ENCODE measurements at regions not wholly inside any gene's neighbourhood (a gene's known extent, or its start where the extent isn't known, plus 50 kb on each side); places are given as distances from the start of the nearest gene placed in this dataset.

- Histone ChIP-seq H3K27me3 (replicated peaks in 1 of 4; ENCODE audit: control insufficient read depth in 3 of 4, extremely low read depth in 1 of 4, insufficient read depth in 3 of 4, low read length in 3 of 4) (no peaks in the 10 kb centered on the region), H3K79me2 (ENCODE audit: control insufficient read depth in 1 of 2, insufficient read depth in 2 of 2, low read length in 2 of 2) (no peaks in the 10 kb centered on the region), H4K8ac (ENCODE audit: extremely low read depth, insufficient read depth, low read length) (no peak overlapping the region), H3K14ac (ENCODE audit: insufficient read length) (no peak overlapping the region), H4K91ac (replicated peaks; ENCODE audit: insufficient read length, low read length) (no peak overlapping the region), H2BK120ac (replicated peaks; ENCODE audit: low read depth, low read length) (no peak overlapping the region), H3K4me3 (ENCODE audit: extremely low read depth in 1 of 4, insufficient read depth in 2 of 4, low read depth in 3 of 4, low read length in 4 of 4) (no peak overlapping the region), H3K27ac (ENCODE audit: low read depth, low read length) (no peak overlapping the region), H3K4ac (replicated peaks; ENCODE audit: insufficient read length, low read depth, low read length) (no peak overlapping the region), H3K36me3 (ENCODE audit: control insufficient read depth in 2 of 4, insufficient read depth in 4 of 4, low read length in 3 of 4) (no peaks in the 10 kb centered on the region), H2BK12ac (ENCODE audit: low read depth, low read length) (no peak overlapping the region), H2BK5ac (ENCODE audit: low read depth, low read length) (no peak overlapping the region), H3K4me2 (ENCODE audit: insufficient read depth in 1 of 2, low read depth in 2 of 2, low read length in 2 of 2) (no peak overlapping the region), H3K79me1 (ENCODE audit: low read depth, low read length) (no peaks in the 10 kb centered on the region), H3K9ac (replicated peaks in 1 of 4; ENCODE audit: extremely low read depth in 1 of 4, low read depth in 3 of 4, low read length in 3 of 4) (no peak overlapping the region), H3K18ac (ENCODE audit: extremely low read depth, low read length) (no peak overlapping the region), H2BK20ac (ENCODE audit: low read length) (no peak overlapping the region), H3K56ac (replicated peaks; ENCODE audit: insufficient read length, low read depth, low read length) (no peak overlapping the region), H4K5ac (ENCODE audit: insufficient read length, low read depth, low read length) (no peak overlapping the region), H3K4me1 (replicated peaks in 1 of 4; ENCODE audit: control insufficient read depth in 3 of 4, insufficient read depth in 4 of 4, low read length in 3 of 4) (no peaks in the 10 kb centered on the region), H4K20me1 (replicated peaks in 1 of 2; ENCODE audit: control insufficient read depth in 1 of 2, insufficient read depth in 2 of 2, low read length in 2 of 2) (no peaks in the 10 kb centered on the region), H2AFZ (ENCODE audit: low read length) (no peak overlapping the region), H3K23ac (ENCODE audit: insufficient read length) (no peak overlapping the region), H3K23me2 (ENCODE audit: low read depth, low read length) (no peaks in the 10 kb centered on the region), H3K9me3 (ENCODE audit: insufficient read depth in 2 of 2, low read depth in 1 of 2, low read length in 1 of 2) (no peaks in the 10 kb centered on the region), H2AK5ac (ENCODE audit: low read depth, low read length) (no peak overlapping the region), H2BK15ac (ENCODE audit: low read length) (no peak overlapping the region)
- FAIRE-seq (no peak), DNase-seq (ENCODE audit: low read depth in 1 of 2, low spot score in 2 of 2) (no peak)
- CTCF ChIA-PET (ENCODE audit: partially characterized antibody), result interaction anchor here (1.0 to 1.8 kb wide), 3 partner anchors 9 to 25 kb away, joined by 3 to 14 read pairs (median 3); no protein-coding TSS in a partner anchor
- WGBS, 2 experiments (ENCODE audit: extremely low coverage in 1 of 2, insufficient coverage in 1 of 2, insufficient read length in 1 of 2, insufficient replicate concordance in 2 of 2, low coverage in 1 of 2, low lambda C conversion rate in 2 of 2, missing lambda C conversion rate in 1 of 2), result 91% methylated on average over 2 of the region's 2 CpGs; no CpG with 5 or more reads in 1 of the 2 experiments
- POLR2A ChIA-PET (ENCODE audit: partially characterized antibody), result interaction anchor here (0.6 kb wide), 1 partner anchor 12 kb away, joined by 3 read pairs; no protein-coding TSS in a partner anchor
- TF ChIP-seq HDAC6 (IDR thresholded peaks at IDR 0.05; ENCODE audit: low read depth, low read length) (no peak), RFX5 (IDR thresholded peaks at IDR 0.05; ENCODE audit: borderline replicate concordance, low read depth, low read length) (no peak), EP300 (IDR thresholded peaks at IDR 0.05; ENCODE audit: borderline replicate concordance in 1 of 2, low read depth in 2 of 2, low read length in 2 of 2) (no peak), CTBP2 (IDR thresholded peaks at IDR 0.05; ENCODE audit: borderline replicate concordance, insufficient read depth, insufficient read length, low read length) (no peak), GTF2F1 (IDR thresholded peaks at IDR 0.05; ENCODE audit: borderline replicate concordance, low read depth, low read length) (no peak), SP1 (IDR thresholded peaks at IDR 0.05; ENCODE audit: low read depth, low read length) (no peak)
Measured at GRCh38 chr3:26108846-26109489, 319.1 kb downstream of the OXSM start.
